ENCODE measurements at regions not wholly inside any gene's neighbourhood (a gene's known extent, or its start where the extent isn't known, plus 50 kb on each side); places are given as distances from the start of the nearest gene placed in this dataset.

DNA sequence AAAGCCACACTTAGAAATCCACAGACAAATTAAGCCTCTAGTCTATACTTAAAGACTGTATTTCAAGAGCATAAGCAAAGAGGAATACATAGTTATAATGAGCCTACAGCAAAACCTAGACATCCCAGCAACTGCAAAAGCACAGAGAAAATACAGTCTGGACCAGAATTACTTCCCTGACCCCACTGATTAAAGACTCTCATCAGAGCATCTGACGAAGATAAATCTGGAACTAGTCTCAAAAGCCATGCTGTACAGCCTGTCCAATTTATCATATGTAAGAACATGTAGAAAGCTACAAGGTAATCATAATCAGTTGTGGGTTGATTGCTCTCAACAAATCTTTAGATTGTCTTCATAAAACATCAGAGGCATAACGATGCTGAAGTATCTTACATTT lies 285.1 kb upstream of the CAND1 start:
- Histone ChIP-seq H3K79me1 (ENCODE audit: low read depth, low read length) (no peaks in the 10 kb centered on the region), H3K4me3 (ENCODE audit: low read length in 2 of 2) (no peak overlapping the region), H2BK12ac (ENCODE audit: low read length) (no peak overlapping the region), H2BK120ac (ENCODE audit: low read depth, low read length) (no peak overlapping the region), H2BK15ac (ENCODE audit: low read length) (no peak overlapping the region), H3K14ac (ENCODE audit: low read length) (no peak overlapping the region), H3K4me2 (ENCODE audit: insufficient read depth, low read length, poor library complexity, severe bottlenecking) (no peak overlapping the region), H4K8ac (ENCODE audit: low read depth, low read length) (no peak overlapping the region), H4K91ac (ENCODE audit: low read depth, low read length, poor library complexity) (no peak overlapping the region), H3K9me3 (replicated peaks in 1 of 2; ENCODE audit: control insufficient read depth in 2 of 2, insufficient read depth in 1 of 2, low read depth in 1 of 2, low read length in 2 of 2) (no peaks in the 10 kb centered on the region), H2AK5ac (ENCODE audit: low read depth, low read length) (no peak overlapping the region), H2AFZ (ENCODE audit: low read length) (no peak overlapping the region), H3K36me3 (replicated peaks in 1 of 2; ENCODE audit: control insufficient read depth in 2 of 2, insufficient read depth in 2 of 2, low read length in 2 of 2) (no peaks in the 10 kb centered on the region), H3K9ac (ENCODE audit: low read depth, low read length, poor library complexity) (no peak overlapping the region), H3K4me1 (ENCODE audit: control insufficient read depth in 2 of 2, insufficient read depth in 1 of 2, low read depth in 1 of 2, low read length in 2 of 2) (peaks cover 5 to 6% of the 10 kb centered on the region in 2 donors), H3K4ac (ENCODE audit: low read length) (no peak overlapping the region), H3K23ac (ENCODE audit: low read depth, low read length, poor library complexity) (no peak overlapping the region), H2BK5ac (ENCODE audit: low read length) (no peak overlapping the region), H3K27me3 (ENCODE audit: control insufficient read depth in 3 of 3, insufficient read depth in 3 of 3, low read depth in 1 of 3, low read length in 3 of 3) (no peaks in the 10 kb centered on the region), H3K18ac (ENCODE audit: low read length) (no peak overlapping the region), H3K27ac (replicated peaks; ENCODE audit: low read length) (no peak overlapping the region)
- WGBS, 2 donors (ENCODE audit: extremely low coverage in 2 of 2, insufficient read length in 2 of 2, insufficient replicate concordance in 1 of 2) = no CpG with 5 or more reads among the region's 2 CpGs
- DNase-seq (ENCODE audit: low spot score) = no peak

DNA sequence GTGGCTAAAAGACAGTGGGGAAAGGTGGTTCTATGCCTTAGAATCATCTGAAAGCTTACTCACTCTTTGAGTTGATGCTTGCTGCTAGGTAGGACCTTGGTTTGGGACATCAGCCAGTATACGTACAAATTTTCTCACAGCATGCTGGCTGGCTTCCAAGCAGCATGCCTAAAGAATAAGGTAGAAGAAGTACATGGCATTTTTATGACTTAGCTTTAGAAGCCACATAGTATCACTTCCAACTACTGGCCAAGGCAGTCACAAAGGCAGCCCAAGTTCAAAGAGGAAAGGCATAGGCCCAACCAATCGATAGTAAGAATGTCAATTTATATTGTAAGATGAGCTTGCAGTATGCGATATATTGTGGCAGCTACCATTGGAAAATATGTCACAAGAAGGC lies 284.2 kb upstream of the CAND1 start:
- Histone ChIP-seq H3K79me1 (ENCODE audit: low read depth, low read length) (no peaks in the 10 kb centered on the region), H2AFZ (ENCODE audit: low read length) (no peak overlapping the region), H2BK12ac (ENCODE audit: low read length) (no peak overlapping the region), H3K9me3 (replicated peaks in 1 of 2; ENCODE audit: control insufficient read depth in 2 of 2, insufficient read depth in 1 of 2, low read depth in 1 of 2, low read length in 2 of 2) (no peaks in the 10 kb centered on the region), H3K4me3 (ENCODE audit: low read length in 2 of 2) (no peak overlapping the region), H4K8ac (ENCODE audit: low read depth, low read length) (no peak overlapping the region), H3K23ac (ENCODE audit: low read depth, low read length, poor library complexity) (no peak overlapping the region), H3K4me2 (ENCODE audit: insufficient read depth, low read length, poor library complexity, severe bottlenecking) (no peak overlapping the region), H3K27ac (replicated peaks; ENCODE audit: low read length) (no peak overlapping the region), H3K27me3 (ENCODE audit: control insufficient read depth in 3 of 3, insufficient read depth in 3 of 3, low read depth in 1 of 3, low read length in 3 of 3) (no peaks in the 10 kb centered on the region), H3K4me1 (ENCODE audit: control insufficient read depth in 2 of 2, insufficient read depth in 1 of 2, low read depth in 1 of 2, low read length in 2 of 2) (peaks cover 5 to 8% of the 10 kb centered on the region in 2 donors), H2BK5ac (ENCODE audit: low read length) (no peak overlapping the region), H4K91ac (ENCODE audit: low read depth, low read length, poor library complexity) (no peak overlapping the region), H3K14ac (ENCODE audit: low read length) (no peak overlapping the region), H3K9ac (ENCODE audit: low read depth, low read length, poor library complexity) (peak overlapping the region; percentile 34), H2BK15ac (ENCODE audit: low read length) (no peak overlapping the region), H3K18ac (ENCODE audit: low read length) (no peak overlapping the region), H3K36me3 (replicated peaks in 1 of 2; ENCODE audit: control insufficient read depth in 2 of 2, insufficient read depth in 2 of 2, low read length in 2 of 2) (no peaks in the 10 kb centered on the region), H2AK5ac (ENCODE audit: low read depth, low read length) (no peak overlapping the region), H2BK120ac (ENCODE audit: low read depth, low read length) (no peak overlapping the region), H3K4ac (ENCODE audit: low read length) (no peak overlapping the region)
- WGBS, 2 donors (ENCODE audit: extremely low coverage in 2 of 2, insufficient read length in 2 of 2, insufficient replicate concordance in 1 of 2) = no CpG with 5 or more reads among the region's 3 CpGs
- no peak for DNase-seq (ENCODE audit: low spot score)

DNA sequence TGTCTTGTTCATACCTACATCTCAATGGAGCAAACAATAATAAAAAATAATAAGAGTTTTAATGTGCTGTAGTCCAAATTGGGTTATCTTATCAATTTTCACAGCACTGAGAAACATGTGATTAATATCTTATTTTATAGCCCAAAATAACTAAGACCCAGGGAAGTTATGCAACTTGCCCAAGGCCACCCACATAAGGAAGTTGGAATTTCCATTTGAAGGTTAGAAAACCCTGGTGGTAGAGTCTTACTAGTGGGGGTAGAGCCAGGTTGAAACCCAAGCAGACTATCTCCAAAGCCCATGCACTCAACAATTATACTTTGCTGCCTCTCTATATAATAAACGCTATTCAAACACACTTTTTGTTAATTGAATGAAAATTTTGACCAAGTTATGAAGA lies 270.0 kb upstream of the CAND1 start:
- H2AFZ ChIP-seq (ENCODE audit: low read length) = no peak overlapping the region
- H3K9me3 ChIP-seq (replicated peaks in 1 of 2; ENCODE audit: control insufficient read depth in 2 of 2, insufficient read depth in 1 of 2, low read depth in 1 of 2, low read length in 2 of 2) = no peaks in the 10 kb centered on the region
- H3K4ac ChIP-seq (ENCODE audit: low read length) = no peak overlapping the region
- H4K91ac ChIP-seq (ENCODE audit: low read depth, low read length, poor library complexity) = no peak overlapping the region
- H3K9ac ChIP-seq (ENCODE audit: low read depth, low read length, poor library complexity) = no peak overlapping the region
- no peak overlapping the region for H3K4me3 ChIP-seq (ENCODE audit: low read length in 2 of 2)
- no peak overlapping the region for H3K14ac ChIP-seq (ENCODE audit: low read length)
- H3K36me3 ChIP-seq (replicated peaks in 1 of 2; ENCODE audit: control insufficient read depth in 2 of 2, insufficient read depth in 2 of 2, low read length in 2 of 2) = no peaks in the 10 kb centered on the region
- WGBS, 2 donors (ENCODE audit: extremely low coverage in 2 of 2, insufficient read length in 2 of 2, insufficient replicate concordance in 1 of 2) = no CpG with 5 or more reads among the region's 1 CpG
- H2AK5ac ChIP-seq (ENCODE audit: low read depth, low read length) = no peak overlapping the region
- H3K4me1 ChIP-seq (ENCODE audit: control insufficient read depth in 2 of 2, insufficient read depth in 1 of 2, low read depth in 1 of 2, low read length in 2 of 2) = no peaks in the 10 kb centered on the region
- H3K23ac ChIP-seq (ENCODE audit: low read depth, low read length, poor library complexity) = no peak overlapping the region
- H3K79me1 ChIP-seq (ENCODE audit: low read depth, low read length) = peaks cover 2% of the 10 kb centered on the region
- DNase-seq (ENCODE audit: low spot score) = no peak
- H4K8ac ChIP-seq (ENCODE audit: low read depth, low read length) = no peak overlapping the region
- H2BK15ac ChIP-seq (ENCODE audit: low read length) = no peak overlapping the region
- no peak overlapping the region for H3K4me2 ChIP-seq (ENCODE audit: insufficient read depth, low read length, poor library complexity, severe bottlenecking)
- H2BK120ac ChIP-seq (ENCODE audit: low read depth, low read length) = no peak overlapping the region
- H2BK12ac ChIP-seq (ENCODE audit: low read length) = no peak overlapping the region
- H2BK5ac ChIP-seq (ENCODE audit: low read length) = no peak overlapping the region
- H3K27ac ChIP-seq (replicated peaks; ENCODE audit: low read length) = no peak overlapping the region
- H3K18ac ChIP-seq (ENCODE audit: low read length) = no peak overlapping the region
- no peaks in the 10 kb centered on the region for H3K27me3 ChIP-seq (ENCODE audit: control insufficient read depth in 3 of 3, insufficient read depth in 3 of 3, low read depth in 1 of 3, low read length in 3 of 3)

DNA sequence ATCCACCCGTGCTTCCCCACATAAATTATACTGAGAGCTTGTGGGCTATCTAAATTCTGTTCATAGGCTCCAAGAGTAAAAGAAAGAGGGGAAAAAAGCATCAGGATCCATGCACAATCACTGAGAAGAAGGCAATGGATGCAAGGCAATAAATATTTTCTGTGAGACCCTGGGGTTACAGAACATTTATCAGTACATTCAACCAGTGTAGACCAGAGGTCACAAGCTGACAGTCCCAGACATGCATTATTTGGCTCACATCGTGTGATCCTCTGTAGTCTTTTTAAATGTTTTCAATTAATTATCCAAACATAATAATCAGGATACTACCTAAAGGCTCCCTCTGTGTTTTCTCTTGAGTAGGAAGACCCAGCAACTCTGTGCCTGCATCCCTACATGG lies 267.9 kb upstream of the CAND1 start:
- Histone ChIP-seq H3K14ac (ENCODE audit: low read length) (no peak overlapping the region), H2BK12ac (ENCODE audit: low read length) (no peak overlapping the region), H2BK5ac (ENCODE audit: low read length) (no peak overlapping the region), H4K8ac (ENCODE audit: low read depth, low read length) (no peak overlapping the region), H3K9me3 (replicated peaks in 1 of 2; ENCODE audit: control insufficient read depth in 2 of 2, insufficient read depth in 1 of 2, low read depth in 1 of 2, low read length in 2 of 2) (no peaks in the 10 kb centered on the region), H3K23ac (ENCODE audit: low read depth, low read length, poor library complexity) (no peak overlapping the region), H3K79me1 (ENCODE audit: low read depth, low read length) (peaks cover 2% of the 10 kb centered on the region), H3K27ac (replicated peaks; ENCODE audit: low read length) (no peak overlapping the region), H2BK15ac (ENCODE audit: low read length) (no peak overlapping the region), H3K36me3 (replicated peaks in 1 of 2; ENCODE audit: control insufficient read depth in 2 of 2, insufficient read depth in 2 of 2, low read length in 2 of 2) (no peaks in the 10 kb centered on the region), H2BK120ac (ENCODE audit: low read depth, low read length) (no peak overlapping the region), H2AK5ac (ENCODE audit: low read depth, low read length) (no peak overlapping the region), H3K4ac (ENCODE audit: low read length) (no peak overlapping the region), H3K18ac (ENCODE audit: low read length) (no peak overlapping the region), H2AFZ (ENCODE audit: low read length) (no peak overlapping the region), H4K91ac (ENCODE audit: low read depth, low read length, poor library complexity) (no peak overlapping the region), H3K4me1 (ENCODE audit: control insufficient read depth in 2 of 2, insufficient read depth in 1 of 2, low read depth in 1 of 2, low read length in 2 of 2) (no peaks in the 10 kb centered on the region), H3K4me2 (ENCODE audit: insufficient read depth, low read length, poor library complexity, severe bottlenecking) (no peak overlapping the region), H3K4me3 (ENCODE audit: low read length in 2 of 2) (no peak overlapping the region), H3K27me3 (ENCODE audit: control insufficient read depth in 3 of 3, insufficient read depth in 3 of 3, low read depth in 1 of 3, low read length in 3 of 3) (no peaks in the 10 kb centered on the region), H3K9ac (ENCODE audit: low read depth, low read length, poor library complexity) (no peak overlapping the region)
- no CpG with 5 or more reads among the region's 2 CpGs for WGBS, 2 donors (ENCODE audit: extremely low coverage in 2 of 2, insufficient read length in 2 of 2, insufficient replicate concordance in 1 of 2)
- no peak for DNase-seq (ENCODE audit: low spot score)

Measured in neuronal stem cell (in vitro differentiated cells).